ENCODE measurements at regions not wholly inside any gene's neighbourhood (a gene's known extent, or its start where the extent isn't known, plus 50 kb on each side); places are given as distances from the start of the nearest gene placed in this dataset.

DNA sequence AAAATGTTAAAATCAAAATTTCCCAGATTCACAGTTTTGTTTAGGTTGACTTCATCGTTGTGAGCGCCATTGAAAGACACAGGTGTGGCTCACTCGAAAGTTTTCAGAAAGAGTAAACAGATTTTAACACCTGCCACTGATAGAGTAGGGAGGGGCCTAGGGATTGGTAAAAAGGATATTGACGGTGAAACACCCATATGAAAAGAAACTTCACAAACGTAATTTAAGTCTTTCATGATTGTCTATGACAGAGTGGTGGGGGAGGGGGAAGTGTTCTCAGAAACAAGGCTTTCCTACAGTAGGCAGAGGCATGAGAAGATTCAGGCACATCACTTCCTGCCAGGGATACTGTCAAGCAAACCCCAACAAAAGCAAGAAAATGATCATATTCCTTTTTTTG is 101.4 kb downstream of the PERP start:
- no peak for DNase-seq (ENCODE audit: low read depth)

DNA sequence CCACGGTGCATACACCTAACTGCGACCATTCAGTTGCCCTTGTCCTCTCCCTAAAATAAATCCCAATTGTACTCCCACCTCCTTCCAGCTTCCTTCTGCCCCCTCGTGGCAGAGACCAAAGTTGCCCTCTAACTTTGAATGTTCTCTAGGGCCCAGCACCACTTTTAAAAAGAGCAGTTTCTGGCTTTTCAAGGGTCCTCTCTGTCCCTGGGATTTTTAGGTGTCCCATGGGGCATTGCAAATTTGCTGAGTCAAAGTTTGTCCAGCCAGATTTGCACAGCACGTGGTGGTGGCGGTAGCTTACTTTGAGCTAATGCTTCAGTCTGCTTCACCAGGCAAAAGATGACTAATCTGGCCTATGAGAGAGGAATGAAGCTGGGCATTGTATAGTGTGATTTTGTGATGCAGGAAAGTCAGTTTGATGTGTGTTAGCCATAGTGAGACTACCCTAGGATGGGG is 100.2 kb downstream of the PERP start:
- no peak for DNase-seq (ENCODE audit: low read depth)

DNA sequence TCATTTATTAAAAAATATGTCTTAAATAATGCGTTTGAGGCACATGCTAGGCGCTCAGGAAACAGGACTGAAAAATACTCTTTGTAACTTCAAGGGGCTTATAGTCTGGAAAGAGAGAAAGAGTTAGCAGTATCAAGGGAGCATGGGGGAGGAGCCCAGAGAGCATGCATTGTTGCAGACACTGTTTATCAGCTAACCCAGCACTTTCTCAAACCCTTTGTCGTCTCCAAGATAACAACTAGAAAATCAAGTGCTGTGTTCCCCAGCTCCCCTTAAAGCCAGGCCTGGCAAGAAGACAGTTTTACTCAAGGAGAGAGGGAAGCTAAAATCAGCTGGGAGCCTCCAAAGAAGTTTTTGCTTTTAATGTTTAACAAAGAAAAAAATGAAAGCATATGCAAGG is 98.4 kb downstream of the PERP start:
- DNase-seq (ENCODE audit: low read depth): no peak

DNA sequence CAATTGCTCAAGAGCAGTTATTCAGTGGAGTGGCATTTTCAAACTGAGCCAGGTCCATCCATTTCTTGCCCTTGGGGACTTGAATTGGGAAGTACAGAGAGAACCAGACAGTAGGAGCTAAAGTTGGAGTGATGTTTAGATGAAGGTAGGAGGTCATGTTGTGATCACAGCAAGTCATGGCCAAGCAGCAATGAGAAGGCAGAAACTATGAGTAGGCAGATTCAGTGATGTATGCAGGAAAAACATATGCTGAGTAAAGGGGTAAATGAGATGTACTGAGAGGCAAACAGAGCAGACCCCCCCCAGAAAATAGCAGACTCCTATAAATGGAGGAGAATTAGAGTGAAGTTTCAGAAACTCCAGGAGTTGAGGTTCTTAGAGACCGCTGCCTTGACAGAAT is 95.8 kb downstream of the PERP start:
- no peak for DNase-seq (ENCODE audit: low read depth)

DNA sequence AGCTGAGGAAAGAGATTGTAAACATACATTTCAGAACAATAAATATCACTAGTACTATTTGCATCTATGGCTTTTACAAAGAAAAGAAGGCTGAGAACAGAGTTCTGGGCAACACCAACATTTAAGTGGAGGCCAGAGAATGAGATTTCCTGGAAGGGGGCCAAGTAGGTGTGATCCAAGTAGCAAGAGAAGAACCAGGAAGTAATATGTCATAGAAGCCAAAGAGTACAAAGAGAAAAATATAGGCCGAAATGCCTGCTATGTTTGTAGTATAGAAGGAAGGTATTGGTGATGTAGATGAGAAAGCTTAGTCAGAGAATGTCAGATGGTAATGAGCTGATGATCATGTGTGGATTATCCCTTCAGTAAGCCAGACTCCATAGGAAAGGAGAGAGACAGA is 94.5 kb downstream of the PERP start:
- no peak for DNase-seq (ENCODE audit: low read depth)

DNA sequence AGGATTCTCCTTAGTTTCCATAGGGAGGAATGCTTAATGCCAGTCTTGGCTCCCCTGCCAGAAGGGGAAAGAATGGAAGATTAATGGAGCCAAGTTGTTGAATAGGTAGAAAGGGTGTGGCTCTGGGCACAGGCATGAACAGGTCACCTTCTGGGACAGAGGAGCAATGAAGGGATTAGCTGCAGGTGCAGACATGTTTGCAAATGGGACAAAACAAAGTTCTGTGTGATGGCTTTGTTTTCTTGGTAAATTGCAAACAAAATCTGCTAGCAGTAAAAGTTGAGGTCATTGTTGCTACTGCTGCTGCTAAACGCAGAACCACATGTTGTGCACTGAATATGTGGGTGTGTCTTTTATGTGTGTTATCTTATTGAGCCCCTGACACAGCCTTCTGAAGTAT is 93.3 kb downstream of the PERP start:
- no peak for DNase-seq (ENCODE audit: low read depth)

DNA sequence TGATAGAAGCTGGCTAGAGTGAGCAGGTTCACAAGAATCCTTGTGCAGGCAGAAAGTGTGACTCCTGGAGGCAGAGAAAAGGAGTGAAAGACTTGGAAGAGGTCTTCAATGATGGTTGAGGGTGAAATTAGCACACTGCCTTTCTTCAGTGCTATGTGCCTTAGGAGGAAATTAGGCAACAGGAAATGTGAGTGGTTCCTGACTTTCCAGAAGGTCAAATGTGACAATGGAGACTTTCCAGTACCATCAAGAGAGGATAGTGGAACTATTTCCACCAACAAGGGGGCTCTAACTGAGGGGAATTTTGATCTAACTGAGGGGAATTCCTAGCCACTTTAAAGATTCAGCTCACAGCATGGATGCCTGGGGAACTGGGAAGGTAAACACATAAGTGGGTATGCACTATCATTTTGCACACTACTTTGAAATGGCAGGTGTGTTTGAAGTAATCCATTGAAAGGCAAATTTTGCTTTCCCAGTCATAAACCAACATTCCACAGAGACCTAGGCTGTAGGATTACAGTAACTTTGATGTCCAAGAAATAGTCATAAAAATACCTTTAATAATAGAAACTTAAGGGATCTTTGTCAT is 90.0 kb downstream of the PERP start:
- DNase-seq (ENCODE audit: low read depth): no peak

DNA sequence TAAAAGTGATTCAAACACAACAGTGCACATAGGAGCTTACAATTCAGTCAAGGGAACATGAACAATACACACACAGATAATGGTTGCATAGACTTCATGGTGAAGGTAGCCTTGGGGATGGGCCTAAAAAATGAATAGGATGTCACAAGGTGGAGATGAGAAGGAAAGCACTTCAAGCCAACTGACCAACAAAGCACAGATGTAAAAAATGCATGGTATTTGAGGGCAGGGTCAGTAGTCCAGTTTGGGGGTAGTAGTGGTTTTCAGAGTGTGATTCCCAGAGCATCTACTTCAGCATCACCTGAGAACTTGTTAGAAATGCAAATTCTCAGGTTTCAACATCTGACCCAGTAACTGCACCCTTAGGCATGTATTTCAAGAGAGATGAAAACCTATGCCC is 88.9 kb downstream of the PERP start:
- no peak for DNase-seq (ENCODE audit: low read depth)

DNA sequence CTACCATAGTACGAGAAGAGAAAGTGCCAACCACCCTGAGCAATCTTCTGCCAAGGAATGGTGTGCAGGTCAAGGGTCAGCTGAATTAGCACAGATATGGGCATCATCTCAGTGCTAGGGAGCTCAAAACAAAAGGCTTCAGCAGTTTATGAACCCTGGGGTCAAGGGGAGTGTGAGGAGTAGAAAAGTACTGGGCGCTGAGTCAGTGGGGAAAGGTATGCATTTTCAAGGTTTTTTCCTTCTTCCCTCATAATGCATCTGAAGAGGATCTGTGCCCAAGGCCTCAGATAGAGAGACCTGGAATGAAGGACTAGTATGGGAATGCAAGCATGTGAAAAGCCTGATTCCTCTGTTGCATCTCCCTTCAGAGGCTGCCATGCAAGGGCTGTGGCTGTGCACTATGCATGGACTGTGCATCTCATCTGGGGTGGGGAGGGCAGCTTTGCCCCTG is 81.7 kb downstream of the PERP start:
- no peak for DNase-seq (ENCODE audit: low read depth)

DNA sequence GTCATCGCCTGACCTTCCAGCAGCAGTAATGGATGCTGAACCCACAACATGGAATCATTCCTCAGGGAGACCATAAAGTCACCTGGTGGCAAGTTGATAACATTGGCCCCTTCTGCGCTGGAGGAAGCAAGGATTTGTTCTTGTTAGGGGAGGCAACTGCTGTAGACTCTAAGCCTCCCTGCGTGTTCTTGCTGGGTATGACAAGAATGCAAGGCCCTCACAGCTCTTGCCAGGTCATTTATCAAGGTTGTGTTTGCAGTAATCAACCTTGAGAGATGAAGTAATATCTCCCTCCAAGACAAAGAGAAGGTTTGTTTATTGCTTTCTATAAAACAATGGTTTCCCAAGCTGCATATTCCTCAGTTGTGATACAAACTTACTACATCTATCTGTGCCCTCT is 80.9 kb downstream of the PERP start:
- DNase-seq (ENCODE audit: low read depth): no peak

DNA sequence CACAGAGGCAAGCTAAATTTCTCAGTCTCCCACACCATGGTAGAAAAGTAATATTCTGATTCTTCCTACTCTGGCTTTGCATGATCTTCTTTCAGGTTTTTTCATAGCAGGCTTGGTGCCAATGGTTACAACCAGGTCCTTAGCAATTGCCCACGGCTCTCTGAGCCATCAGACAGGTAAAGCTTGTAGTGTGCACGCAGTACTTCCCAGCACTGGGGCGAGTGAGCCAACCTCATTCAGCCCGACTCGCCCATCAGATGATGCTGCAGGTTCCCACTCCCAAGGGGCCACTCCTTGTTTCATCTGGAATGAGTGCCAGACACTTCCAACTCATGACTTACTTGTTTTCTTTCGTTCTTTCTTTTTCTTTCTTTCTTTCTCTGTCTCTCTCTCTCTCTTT is 78.3 kb downstream of the PERP start:
- no peak for DNase-seq (ENCODE audit: low read depth)

DNA sequence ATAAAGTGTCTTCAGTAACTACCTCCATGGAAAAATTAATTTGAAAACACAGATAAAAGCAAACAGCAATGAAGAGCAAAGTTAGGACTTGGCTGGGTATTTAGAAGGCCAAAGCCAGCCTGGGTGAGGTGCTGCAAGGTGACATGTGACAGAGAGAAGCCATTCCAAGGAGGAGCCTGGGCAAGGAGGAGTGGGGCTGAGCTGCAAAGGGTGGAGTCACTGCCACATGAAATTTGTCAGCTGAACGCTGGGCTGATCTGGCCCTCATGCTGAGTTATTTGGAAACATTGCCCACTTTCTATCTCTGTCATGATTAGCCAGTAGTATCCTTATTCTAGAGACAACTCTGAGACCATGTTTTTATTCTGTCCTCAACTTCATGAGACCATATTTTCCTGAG is 76.3 kb downstream of the PERP start:
- DNase-seq (ENCODE audit: low read depth): no peak

DNA sequence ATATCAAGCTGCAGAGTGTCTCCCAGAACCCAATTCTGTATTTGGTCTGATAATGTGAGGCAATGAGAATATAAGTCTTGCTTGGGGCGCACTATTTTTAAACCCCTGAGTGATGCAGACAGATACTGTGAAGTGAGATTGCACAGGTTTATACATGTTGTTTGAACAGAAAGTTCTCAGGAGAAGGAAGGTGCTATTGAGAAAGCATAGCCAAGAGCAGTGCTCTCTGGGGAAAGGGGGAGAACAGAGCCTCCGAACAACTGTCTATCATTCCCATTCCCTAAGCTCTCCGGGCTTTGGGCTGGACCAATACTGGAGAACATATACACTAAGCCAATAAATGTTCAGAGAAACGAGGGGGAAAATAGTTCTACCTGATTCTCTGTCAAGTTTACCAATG is 75.8 kb downstream of the PERP start:
- no peak for DNase-seq (ENCODE audit: low read depth)

DNA sequence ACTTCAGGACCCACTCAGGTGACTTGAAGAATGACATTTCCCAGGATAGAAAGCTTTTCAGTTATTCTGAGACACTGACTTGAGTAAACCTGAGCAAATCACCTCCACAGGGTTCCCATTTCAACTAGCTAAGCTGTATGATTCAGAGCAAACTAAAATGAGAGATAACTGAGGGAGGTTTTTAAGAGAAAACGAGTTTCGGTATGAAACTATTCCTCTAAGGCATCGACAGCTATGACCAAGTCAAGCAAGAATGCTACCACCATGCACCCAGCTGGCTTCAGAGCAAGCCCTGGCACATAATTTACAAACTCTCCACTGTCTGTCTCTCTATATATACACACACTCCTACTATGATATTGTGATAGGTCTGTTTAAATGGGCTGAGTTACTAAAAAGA is 75.4 kb downstream of the PERP start:
- DNase-seq (ENCODE audit: low read depth): no peak

DNA sequence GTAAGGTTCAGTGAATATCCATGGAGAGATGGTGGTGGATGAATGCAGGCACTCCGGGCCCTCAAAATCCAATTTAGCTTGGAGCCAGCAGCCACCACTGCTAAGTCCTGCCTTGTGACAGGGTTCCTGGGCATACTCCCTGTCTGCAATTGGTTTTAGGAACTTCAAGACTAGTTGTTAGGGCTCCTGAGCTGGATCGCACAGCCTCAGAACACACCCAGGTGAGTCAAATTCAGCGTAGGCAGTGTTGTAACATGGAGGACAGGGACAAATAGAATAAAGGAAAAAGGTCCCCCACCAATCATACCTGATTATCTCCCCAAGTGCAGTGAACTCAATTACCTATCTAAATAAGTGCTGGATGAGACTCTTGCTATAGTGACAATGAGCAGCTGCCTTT is 74.6 kb downstream of the PERP start:
- DNase-seq (ENCODE audit: low read depth): no peak

DNA sequence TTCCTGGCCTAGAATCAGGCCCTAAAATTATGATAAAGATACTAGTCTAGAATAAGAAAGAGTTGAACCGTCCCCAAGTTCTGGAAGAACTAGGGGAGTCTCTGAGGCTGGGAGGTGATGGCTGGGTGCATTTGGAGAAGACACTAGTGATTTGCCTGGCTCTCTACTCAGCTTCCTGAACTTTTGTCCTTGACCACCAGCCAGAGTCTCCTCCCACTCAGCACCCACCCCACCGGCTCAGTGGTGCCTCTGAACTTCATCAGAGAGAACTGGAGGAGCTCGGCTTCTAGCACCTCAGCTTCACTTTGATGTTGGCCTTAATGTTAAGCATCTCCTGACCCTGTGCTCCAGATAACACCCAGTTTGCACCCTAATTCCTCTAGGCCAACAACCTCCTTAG is 73.0 kb downstream of the PERP start:
- DNase-seq (ENCODE audit: low read depth): no peak

DNA sequence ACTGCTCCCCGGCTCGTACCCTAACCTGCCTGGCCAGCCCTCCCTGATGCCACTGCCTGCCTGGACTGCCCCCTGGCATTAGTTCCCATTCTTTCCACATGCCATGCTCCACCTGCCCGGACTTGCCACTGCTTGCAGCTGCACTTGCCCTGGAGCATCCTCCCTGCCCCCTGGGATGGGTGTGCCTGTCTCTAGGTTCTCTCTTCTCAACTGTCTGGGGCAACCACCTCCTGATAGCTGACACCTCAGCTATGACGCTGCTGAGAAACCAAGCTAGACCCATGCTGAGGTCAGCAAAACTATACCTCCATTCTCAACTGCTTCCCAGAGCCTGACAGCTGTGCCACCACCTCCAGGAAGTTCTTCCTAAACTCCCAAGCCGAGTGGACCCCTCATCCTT is 72.1 kb downstream of the PERP start:
- no peak for DNase-seq (ENCODE audit: low read depth)

DNA sequence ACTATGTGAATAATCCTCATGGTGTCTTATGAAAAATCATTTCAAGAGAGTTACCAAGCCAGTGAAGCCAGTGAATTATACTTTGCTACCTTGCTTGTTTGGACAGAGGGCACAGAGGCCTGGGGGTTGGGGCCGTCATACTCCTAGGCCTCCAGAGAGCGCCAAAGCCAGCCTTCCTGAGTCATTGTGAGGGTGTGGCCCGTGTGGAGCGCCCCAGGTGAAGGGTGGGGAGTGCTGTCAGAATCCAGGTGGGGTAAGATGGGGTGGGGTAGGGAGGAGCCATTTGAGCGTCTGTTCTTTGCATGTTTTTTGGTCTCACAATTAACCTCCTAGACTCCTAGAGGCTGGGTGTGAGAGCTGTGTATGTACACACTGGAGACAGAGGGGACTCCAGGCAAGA is 71.1 kb downstream of the PERP start:
- DNase-seq (ENCODE audit: low read depth): no peak

DNA sequence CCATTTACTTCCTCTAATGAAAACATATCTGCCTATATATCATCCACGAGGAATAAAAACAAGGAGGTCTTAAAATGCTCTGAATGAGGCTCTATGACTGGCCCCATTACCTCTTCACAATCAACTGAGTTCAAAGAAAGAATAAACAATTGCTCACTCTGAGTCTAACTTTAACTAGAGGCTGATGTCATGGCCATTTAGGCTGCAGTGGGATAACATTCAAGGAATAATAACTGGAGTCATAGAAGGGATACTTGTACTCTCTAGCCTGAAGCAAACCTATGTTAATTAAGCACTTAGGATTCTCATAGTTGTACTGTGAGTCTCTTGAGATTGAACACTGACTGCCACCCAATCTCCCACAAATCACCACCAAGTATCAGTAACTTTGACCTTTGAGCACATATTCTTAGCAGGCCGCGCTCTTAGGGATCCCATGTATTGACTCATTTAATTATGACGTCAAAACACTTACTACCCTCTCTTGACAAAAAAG is 70.2 kb downstream of the PERP start:
- DNase-seq (ENCODE audit: low read depth): no peak

DNA sequence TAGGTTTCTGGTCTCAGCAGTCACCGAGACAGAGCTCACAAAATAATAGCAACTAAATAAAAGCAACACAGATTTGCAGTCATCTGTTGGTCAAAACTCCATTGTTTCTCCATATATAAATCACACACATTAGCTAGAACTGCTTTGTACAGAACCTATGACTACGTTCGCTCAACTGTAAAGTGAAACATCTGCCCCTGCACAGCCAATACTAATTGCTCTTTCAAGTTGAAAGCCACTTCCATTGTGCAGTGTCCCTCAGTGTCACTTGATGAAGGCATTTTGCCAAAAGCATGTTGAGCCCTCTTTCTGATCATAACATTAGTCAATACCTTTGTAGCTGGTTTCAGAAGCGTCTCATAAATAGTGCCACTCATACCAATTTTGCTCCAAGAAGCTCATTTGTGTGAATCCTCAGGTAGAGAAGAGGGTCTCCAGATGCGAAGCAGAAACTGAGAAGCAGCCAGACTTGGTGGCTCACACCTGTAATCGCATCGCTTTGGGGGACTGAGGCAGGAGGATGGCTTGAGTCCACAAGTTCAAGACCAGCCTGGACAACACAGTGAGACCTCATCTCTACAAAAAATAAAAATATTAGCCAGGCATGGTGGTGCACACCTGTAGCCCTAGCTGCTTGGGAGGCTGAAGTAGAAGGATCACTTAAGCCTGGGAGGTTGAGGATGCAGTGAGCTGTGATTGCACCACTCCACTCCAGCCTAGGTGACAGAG is 68.9 kb downstream of the PERP start:
- no peak for DNase-seq (ENCODE audit: low read depth)

All from forelimb muscle (tissue), 1 donor.